NCI-H2107 treated with DMSO at 0.1 percent for 48 hours (cell line): ENCODE measurements at regions not wholly inside any gene's neighbourhood (a gene's known extent, or its start where the extent isn't known, plus 50 kb on each side); places are given as distances from the start of the nearest gene placed in this dataset.

ENCODE experiments used
- DNase-seq: peaks from one replicate; lab custom pipeline; 2025; ENCODE audit not compliant: unreplicated experiment; lab: John Stamatoyannopoulos, UW

- no peak for DNase-seq
Observed at GRCh38 chr3:168417016-168417415, 321.3 kb upstream of the GOLIM4 start.

GRCh38 chr3:168416446-168416845, 320.7 kb upstream of the GOLIM4 start:
- DNase-seq, result no peak

GRCh38 chr3:168414149-168414548, 318.4 kb upstream of the GOLIM4 start:
- no peak for DNase-seq

GRCh38 chr3:168407381-168407780, 311.7 kb upstream of the GOLIM4 start:
- no peak for DNase-seq

GRCh38 chr3:168405288-168405687, 309.6 kb upstream of the GOLIM4 start:
- DNase-seq, result no peak

GRCh38 chr3:168398371-168399025, 302.8 kb upstream of the GOLIM4 start:
- DNase-seq, result no peak

- DNase-seq, result no peak
Observed at GRCh38 chr3:168396861-168397260, 301.1 kb upstream of the GOLIM4 start.

- no peak for DNase-seq
Observed at GRCh38 chr3:168395551-168395950, 299.8 kb upstream of the GOLIM4 start.

- no peak for DNase-seq
Observed at GRCh38 chr3:168394439-168394838, 298.7 kb upstream of the GOLIM4 start.

- DNase-seq, result no peak
Observed at GRCh38 chr3:168386301-168386700, 290.6 kb upstream of the GOLIM4 start.

- no peak for DNase-seq
Observed at GRCh38 chr3:168384990-168385389, 289.3 kb upstream of the GOLIM4 start.

- DNase-seq, result no peak
Observed at GRCh38 chr3:168383573-168383972, 287.8 kb upstream of the GOLIM4 start.

- no peak for DNase-seq
Observed at GRCh38 chr3:168371846-168372245, 276.1 kb upstream of the GOLIM4 start.

- no peak for DNase-seq
Observed at GRCh38 chr3:168364967-168365366, 269.2 kb upstream of the GOLIM4 start.

GRCh38 chr3:168362661-168363247, 267.0 kb upstream of the GOLIM4 start:
- no peak for DNase-seq

- DNase-seq, result no peak
Observed at GRCh38 chr3:168362156-168362555, 266.4 kb upstream of the GOLIM4 start.

GRCh38 chr3:168360993-168361392, 265.3 kb upstream of the GOLIM4 start:
- no peak for DNase-seq

GRCh38 chr3:168342946-168343850, 247.5 kb upstream of the GOLIM4 start:
- DNase-seq, result no peak

- no peak for DNase-seq
Observed at GRCh38 chr3:168341956-168342936, 246.5 kb upstream of the GOLIM4 start.

GRCh38 chr3:168341192-168341815, 245.6 kb upstream of the GOLIM4 start:
- DNase-seq, result peak; percentile 38
